NCI-H460 (cell line): ENCODE measurements at regions not wholly inside any gene's neighbourhood (a gene's known extent, or its start where the extent isn't known, plus 50 kb on each side); places are given as distances from the start of the nearest gene placed in this dataset.
A peak's percentile ranks its signal among the peaks of the same experiment; 100 is the strongest.

Experiments
- DNase-seq: peaks from one replicate; pipeline ENCODE4 v3.0.0-alpha.2; 2016; ENCODE audit warnings: low read depth; ENCODE audit errors: extremely low read depth

- no peak for DNase-seq
Measured at GRCh38 chr12:65620046-65620445, 204.2 kb upstream of the HMGA2 start.

DNA sequence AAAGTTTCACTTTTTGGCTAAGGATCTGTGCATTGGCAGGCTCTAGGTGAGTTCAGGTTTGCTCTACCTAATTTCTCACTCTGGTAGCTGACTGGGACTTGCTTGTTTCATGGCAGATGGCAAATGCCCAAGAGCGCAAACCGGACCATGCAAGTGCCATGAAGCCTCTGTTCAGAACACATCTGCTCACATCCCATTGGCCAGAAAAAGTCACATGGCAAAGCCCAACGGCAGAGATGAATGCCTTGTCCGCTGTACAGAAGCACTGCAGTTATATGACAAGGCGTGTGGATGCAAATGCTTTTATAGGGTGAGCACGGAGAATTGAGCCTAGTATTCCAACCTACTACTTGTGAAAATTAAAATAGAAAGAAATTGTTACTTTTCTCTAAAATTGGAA lies 202.2 kb upstream of the HMGA2 start:
- no peak for DNase-seq

DNA sequence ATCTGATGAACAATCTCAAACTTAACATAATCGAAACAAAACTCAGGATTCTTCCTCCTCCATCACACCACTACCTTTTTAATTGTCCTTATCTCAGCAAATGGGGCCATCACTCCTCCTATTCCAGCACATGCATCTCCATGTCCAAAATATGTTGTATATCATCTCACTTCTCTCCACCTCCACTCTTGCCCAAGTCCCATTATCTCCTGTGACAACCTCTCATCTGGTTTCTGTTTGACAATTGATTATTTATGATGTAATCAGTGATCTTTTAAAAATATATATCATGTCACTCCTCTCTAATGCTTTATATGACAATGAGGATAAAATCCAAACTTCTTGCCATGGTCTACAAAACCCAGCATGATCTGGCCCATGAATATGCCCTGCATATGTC lies 200.8 kb upstream of the HMGA2 start:
- no peak for DNase-seq

- DNase-seq: no peak
Measured at GRCh38 chr12:65624554-65625086, 199.7 kb upstream of the HMGA2 start.

DNA sequence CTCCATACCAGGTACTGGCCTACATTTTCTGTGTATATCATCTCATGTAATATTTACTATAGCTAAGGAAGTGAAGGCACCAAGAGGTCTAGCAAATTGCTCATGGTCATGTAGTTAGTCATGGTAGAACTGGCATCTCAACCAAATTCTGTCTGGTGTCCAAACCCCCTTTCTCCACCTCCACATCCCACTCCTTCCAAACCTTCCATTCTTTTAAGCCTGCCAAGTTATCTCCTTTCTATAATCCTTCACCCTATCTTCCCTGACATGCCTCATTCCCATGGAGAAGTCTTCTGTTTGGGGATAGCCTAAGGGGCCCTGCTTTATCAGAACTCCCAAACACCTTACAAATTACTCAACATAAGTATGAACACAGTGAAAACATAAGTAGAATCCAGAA lies 196.2 kb upstream of the HMGA2 start:
- DNase-seq: no peak

- no peak for DNase-seq
Measured at GRCh38 chr12:65630555-65630954, 193.7 kb upstream of the HMGA2 start.

DNA sequence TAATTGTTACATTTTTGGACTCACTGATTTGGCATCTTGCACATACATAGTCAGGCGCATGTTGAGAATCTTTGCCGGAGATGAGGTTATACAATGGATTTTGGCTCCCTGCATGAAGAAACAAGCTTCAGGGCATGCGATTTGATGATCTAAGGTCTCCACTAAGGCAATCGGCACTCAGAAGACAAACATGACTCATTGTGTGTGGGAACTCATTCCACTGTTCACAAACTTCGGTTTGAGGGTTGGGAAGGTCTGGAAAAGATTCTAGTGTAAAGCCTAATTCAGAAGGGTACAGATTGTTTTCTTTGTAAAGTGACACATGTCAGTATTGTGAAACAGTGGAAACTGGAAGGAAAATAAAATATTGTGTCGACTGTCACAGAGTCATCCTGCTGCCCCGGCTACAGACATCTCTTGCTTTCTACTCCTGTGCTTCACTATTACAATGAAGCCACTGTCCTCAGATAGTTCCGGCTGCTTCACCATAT lies 192.6 kb upstream of the HMGA2 start:
- peak; percentile 94 for DNase-seq

GRCh38 chr12:65632131-65632855 lies 192.0 kb upstream of the HMGA2 start:
- no peak for DNase-seq

DNA sequence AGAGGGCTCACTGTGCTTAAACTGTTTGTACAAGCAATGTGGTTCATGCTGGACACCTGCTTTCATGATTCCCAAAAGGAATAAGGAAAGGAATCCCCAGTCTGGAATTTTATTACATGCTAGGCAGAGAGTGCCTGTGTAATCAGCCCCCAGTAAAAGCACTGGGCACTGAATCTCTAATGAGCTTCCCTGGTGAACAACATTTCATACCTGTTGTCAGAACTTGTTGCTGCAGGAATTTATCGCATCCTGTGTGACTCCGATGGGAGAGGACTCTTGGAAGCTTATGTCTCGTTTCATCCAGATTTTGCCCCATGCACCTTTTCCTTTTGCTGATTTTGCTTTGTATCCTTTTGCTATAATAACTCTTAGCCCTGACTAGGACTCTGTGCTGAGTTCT lies 190.2 kb upstream of the HMGA2 start:
- DNase-seq: no peak

DNA sequence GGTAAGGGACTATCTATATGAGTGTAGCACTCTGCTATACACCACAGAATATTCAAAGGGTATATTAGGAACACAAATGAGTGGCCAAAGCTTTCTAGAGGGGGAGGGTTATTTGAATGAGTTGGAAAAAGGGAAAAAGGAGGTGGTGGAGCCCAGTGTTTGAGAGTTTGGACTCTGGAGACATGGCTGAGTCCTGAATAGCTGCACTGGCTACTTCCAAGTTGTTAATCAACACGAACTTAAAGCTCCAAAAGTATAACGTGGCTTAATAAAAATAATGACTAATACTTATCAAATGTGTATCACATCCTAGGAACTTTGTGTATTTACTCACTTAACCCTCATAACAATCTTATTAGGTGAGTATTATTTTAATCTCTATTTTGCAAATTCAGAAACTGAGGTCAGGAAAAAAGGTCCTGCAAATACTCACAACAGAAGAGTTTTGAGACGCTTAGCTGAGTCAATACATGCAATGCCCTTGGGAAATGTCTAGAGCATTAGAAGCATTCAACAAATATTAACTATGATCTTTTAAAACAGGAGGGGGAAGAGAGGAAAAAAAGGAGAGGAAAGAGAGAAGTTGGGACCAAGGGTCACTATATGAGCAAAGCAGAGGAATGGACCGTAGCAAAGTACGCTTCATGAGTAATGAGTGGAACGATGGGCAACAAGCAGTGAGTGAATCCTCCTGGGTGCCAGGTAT lies 189.5 kb upstream of the HMGA2 start:
- DNase-seq: no peak

- DNase-seq: no peak
Measured at GRCh38 chr12:65636436-65636835, 187.8 kb upstream of the HMGA2 start.

DNA sequence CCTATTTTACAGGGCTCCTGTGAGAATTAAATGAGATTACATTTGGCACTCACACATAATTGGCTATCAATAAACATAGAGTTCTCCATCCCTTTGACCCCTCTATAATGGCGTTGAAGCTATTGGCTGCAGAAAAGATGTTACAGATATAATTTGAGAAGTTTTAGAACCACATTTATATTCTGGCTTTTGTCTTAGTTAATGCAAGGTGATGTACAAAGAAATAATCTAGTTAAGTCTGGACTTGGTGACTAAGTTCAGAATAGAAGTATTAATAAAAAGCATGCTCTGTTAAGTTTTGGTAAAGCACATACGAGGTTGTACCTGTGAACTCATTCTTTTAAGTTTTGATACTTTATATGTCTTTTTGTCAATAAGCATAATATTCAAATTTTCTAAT lies 187.1 kb upstream of the HMGA2 start:
- no peak for DNase-seq

DNA sequence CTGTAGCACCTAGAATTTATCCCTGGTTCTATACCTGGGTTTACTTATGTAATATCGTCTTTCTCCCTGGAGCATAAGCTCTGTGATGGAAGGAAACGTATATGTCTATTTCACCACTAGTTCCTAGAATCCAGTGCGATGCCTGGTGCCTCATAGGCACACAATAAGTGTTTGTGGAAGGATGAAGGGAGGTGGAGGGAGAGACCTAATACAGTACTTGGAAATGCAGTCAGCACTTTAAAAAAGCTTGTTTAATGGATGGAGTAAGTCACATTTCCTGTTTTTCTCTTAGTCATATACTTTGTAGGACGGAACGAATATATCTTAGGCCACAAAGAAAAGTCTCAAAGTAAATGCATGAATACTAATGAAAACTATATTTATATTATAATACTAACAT lies 186.5 kb upstream of the HMGA2 start:
- no peak for DNase-seq

- no peak for DNase-seq
Measured at GRCh38 chr12:65638324-65638723, 186.0 kb upstream of the HMGA2 start.

- no peak for DNase-seq
Measured at GRCh38 chr12:65640489-65640901, 183.8 kb upstream of the HMGA2 start.

- DNase-seq: no peak
Measured at GRCh38 chr12:65642061-65642661, 182.1 kb upstream of the HMGA2 start.

DNA sequence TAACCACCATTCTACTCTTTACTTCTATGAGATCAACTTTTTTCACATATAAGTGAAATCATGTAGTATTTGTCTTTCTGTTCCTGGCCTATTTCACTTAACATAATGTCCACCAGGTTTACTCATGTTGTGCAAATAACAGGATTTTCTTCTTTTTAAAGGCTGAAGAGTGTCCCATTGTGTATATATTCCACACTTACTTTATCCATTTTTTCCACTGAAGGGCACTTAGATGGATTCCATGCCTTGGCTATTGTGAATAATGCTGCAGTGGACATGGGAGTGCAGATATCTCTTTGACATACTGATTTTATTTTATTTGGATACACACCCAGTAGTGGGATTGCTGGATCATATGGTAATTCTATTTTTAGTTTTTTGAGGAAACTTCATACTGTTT lies 181.1 kb upstream of the HMGA2 start:
- DNase-seq: no peak

- DNase-seq: no peak
Measured at GRCh38 chr12:65643595-65644386, 180.5 kb upstream of the HMGA2 start.

GRCh38 chr12:65646127-65646643 lies 178.1 kb upstream of the HMGA2 start:
- DNase-seq: no peak

- DNase-seq: no peak
Measured at GRCh38 chr12:65647074-65647473, 177.2 kb upstream of the HMGA2 start.

- DNase-seq: no peak
Measured at GRCh38 chr12:65648461-65648860, 175.8 kb upstream of the HMGA2 start.
